NCI-H1694 (cell line): ENCODE measurements at regions not wholly inside any gene's neighbourhood (a gene's known extent, or its start where the extent isn't known, plus 50 kb on each side); places are given as distances from the start of the nearest gene placed in this dataset.
"Not testable (repeated sequence)": the region's sequence is repeated elsewhere in the genome, so short reads cannot be mapped to it uniquely, and the experiment has no call there.

ENCODE experiments used
- DNase-seq: peaks from one replicate; lab custom pipeline; 2025; lab: John Stamatoyannopoulos, UW

GRCh38 chr1:5766996-5767395 lies 225.2 kb downstream of the NPHP4 start:
- DNase-seq = not testable (repeated sequence)

GRCh38 chr1:5765997-5766913 lies 226.0 kb downstream of the NPHP4 start:
- DNase-seq = no peak

- peak; percentile 28 for DNase-seq
Measured at GRCh38 chr1:5765483-5765882, 226.7 kb downstream of the NPHP4 start.

GRCh38 chr1:5764959-5765358 lies 227.3 kb downstream of the NPHP4 start:
- no peak for DNase-seq

GRCh38 chr1:5764464-5764863 lies 227.8 kb downstream of the NPHP4 start:
- no peak for DNase-seq

GRCh38 chr1:5763696-5764370 lies 228.4 kb downstream of the NPHP4 start:
- DNase-seq = no peak

DNA sequence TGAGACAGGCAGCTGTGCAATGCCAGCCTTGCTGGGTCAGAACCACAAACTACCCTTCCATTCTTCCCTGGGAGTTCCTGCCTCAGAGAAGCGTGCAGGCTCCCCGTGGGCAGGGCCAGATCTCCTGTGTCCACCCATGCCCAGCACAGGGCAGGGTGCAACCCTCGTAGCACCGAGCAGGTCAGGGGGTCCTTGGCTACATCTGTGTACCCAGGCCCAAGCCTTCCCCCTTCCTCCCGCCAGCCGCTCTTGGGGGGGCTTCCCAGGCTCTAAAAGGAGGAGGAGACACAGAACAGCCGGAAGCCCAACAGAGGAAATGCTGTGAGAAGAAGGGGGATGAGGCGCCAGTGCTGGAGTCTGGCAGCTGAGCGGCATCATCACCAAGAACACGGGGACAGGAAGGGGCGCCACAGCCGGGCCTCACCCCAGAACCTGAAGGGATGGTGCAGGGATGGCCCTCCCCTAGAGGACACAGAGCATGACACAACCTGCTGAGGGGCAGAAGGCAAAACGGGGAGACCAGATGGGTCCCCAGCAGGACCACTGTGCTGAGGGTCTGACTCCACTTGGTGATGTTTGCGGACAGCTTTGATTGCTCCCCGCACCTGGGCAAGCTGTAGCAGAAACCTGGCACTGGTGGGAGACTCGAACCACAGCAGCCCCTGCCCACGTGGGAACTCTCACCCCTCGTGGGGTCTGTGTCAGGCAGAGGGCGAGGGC lies 233.2 kb downstream of the NPHP4 start:
- no peak for DNase-seq

DNA sequence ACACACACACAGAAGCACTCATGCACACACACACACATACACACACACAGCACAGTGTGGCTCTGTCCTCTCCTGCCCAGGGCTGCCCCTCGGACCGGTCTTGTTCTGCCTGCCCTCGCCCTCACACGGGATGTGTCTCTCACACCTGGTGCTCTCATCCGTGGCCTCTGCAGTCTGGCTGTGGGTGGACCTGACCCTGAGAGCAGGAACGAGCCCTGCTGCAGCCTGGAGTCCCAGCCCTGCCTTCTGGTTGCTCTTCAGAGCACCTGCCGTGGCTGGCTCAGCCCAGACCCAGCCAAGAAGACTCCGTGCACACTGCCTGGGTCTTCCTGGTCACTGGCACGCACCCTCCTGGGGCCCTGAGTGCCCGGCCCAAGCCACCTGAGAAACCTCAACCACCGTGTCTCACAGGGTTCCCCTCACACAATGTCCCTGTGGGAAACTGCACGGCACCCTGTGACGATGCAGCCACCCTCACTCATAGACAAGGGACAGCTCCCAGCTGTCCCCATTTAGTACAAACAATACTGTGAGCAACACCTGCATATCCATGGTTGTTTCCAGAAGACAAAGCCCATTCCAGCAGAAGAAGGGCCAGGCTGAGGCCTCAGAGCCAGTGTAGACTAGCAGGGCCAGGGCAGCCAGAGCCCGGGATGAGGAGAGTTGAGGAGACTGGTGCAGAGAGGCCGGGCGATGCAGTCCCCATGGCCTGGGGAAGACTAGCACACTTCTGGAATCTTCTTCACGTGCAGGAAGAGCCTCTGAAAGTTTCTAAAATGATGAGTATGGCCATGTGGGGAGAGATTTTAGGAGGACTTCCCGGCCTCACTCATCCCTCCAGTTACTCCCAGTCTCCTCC lies 234.0 kb downstream of the NPHP4 start:
- no peak for DNase-seq

DNA sequence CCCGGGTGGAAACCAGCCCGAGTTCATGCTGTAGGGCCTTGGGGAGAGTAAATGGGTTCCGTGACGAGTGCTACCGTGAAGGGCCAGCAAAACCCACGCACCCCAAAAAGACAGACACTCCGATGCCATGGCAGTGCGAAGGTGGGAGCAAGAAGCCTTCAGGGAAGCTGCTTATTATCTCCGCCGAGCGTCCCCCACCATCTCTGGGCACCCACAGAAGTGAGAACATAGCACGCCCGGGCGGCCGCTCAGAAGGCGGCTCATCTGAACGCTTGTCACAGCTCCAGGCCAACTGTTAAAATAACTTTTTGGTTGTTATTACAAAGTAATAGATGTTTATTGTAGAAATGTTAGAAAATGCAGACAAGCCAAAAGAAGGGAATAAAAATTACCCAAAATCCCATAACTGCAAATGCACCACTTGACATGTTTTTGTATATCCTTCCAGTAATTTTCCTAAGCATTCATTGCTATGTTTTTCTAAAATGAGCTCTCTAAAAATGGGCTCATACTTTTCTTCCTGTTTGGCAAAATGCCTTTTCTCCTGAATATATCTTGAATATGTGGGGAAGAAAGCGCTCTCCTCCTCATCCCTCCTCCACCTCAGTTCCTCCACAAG lies 234.9 kb downstream of the NPHP4 start:
- no peak for DNase-seq

- DNase-seq = no peak
Measured at GRCh38 chr1:5756434-5757186, 235.6 kb downstream of the NPHP4 start.

DNA sequence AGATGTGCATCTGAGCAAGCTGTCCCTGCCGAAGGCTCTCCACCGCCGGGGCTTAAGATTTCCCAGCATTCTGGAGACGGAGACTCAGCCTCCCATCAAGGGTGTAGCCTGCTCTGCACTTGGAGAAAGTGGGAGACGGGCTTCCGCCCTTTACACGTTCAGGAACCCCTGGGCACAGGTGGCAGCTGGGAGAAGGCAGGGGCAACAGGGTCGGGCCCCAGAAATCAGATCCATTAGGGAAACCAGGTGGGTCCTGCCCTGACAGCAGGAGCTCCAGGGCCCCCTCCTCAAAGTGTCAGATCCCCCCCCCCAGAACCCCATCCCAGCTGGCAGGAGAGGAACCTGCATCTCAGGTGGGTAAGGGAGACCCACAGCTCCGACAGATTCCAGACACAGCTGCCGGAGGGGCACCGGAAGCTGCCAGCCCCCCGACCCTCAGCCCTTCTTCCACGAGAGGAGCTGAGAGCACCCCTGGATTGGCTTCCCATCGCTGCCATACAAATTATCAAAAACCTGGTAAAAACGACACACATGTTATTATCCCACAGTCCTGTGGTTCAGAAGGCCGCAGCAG lies 236.6 kb downstream of the NPHP4 start:
- no peak for DNase-seq

DNA sequence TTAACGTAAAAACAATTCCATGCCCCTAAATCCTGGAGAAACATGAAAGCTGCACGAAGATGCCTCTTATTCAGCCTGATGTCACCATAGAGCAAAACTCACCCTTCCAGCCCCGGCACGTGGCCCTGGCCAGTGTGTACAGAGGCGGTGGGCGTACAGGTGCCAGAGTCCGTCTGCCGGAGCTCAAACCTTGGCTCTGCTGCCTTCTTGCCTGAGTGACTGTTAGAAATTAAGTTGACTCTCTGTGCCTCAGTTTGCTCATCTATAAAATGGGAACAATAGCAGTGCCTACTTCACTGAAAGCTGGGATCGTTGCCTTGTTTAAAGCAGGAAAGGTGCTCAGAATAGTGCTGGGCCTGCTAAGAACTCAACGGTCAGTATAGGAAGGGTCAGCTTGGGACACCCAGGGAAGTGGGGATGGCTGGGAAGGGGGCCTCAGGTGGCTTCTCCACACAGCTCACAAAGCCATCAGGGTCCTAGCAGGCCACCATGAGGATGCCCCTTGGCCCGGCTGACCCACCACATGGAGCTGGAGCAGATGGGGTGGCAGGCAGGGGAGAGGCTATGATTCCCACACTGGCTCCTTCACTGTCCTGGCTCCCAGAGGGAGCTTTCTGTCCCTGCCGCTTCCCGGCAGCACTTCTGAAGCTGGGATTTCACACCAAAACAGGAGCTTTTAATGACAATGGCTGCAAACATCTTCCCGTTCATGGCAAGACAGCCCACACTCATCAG lies 237.2 kb downstream of the NPHP4 start:
- DNase-seq = no peak

DNA sequence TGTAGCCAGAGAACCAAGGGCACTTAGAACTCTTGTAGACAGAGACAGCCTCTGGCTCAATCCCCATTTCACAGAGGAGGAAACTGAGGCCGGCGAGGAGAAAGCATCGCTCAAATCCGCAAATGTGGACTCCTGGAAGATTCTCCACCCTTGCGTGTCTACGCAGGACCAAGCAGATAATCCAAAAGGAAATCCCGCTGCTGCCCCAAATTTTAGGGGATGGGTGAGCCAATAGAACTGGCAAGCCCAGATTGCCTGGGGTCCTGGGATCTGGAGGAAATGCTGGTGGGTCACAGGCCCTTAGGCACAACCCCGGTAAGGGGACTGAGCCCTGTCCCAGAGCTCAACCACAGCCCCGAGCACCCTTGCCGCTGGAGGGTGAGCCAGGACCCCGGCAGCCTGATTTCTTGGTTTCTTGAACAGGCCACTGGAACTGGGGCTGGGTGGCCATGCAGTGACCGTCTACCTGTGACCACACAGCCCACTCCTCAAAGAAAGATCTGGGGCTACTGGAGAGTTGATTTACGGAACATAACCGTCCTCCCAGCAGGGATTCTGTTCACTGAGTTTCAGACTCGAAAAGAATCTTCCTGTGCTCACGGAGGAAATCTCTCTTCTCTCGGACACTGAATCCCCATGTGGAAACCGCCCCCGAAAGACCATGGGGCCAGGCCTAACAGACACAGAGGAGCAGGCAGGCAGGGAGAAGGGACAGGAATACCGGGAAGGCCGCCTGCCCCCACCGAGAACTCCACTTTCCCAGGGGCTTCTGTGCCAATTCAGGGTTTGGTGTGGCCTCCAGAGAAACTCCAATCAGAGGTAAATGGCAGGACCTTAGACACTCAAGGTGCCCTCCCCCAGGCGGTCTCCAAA lies 238.4 kb downstream of the NPHP4 start:
- DNase-seq = no peak

- no peak for DNase-seq
Measured at GRCh38 chr1:5752746-5753548, 239.3 kb downstream of the NPHP4 start.

DNA sequence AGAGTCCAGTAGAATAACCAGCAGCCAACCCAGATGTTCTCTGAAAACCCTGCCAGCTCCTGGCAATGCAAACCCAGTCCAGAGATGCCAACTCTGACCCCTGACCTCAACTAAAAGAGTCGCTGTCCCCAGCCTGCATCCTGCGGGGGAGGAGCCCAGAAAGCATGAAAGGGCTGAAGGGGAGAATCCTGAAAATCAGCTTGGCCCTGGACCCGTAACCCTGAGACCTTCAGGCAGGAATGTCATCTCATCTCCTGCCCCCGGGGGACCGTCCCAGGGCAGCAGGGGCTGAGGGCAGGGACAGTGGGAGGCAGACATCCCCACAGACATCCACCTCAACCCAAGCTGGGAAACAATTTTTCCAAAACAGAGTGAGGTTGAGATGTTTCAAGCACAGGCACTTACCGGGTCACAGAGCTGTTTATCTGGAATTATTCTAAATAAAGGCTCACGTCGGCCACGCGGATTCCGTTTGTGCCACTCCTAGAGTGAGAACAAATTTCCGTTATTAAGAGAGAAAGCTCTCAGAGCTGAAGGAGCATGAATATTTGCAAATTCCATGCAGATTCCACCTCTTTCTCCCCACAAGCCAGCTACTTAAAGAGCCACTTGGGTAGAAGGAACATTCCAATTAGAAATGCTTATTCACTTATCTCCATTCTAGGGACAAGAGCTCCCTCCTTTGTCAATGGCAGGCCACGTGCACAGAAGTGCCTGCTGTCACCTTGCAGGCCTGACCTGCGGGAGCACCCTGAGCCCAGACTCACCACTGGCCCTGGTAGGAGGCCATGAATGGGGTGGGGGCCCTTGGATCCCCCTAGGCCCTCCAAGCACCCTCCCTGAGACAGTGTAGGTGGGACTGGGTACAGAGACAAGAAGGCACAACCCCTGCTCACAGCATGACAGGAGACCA lies 240.1 kb downstream of the NPHP4 start:
- DNase-seq = no peak

DNA sequence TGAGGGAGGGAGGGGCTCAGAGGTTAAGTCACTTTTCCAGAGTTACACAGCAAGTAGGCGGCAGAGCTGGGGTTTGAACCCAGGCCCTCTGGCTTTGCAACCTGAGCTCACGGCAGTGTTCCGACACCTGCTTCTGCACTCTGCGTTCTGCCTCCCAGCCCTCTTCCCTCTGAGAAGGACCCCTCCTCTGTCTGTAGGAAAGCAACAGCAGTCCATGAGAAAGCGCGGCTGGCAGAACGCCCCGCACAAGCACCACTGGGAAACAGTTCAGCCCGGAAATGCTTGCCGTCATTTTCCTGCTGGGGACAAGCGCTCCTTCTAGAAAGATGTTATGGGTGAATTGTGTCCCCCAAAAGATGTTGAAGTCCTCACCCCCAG lies 241.1 kb downstream of the NPHP4 start:
- DNase-seq = no peak
